ENCODE measurements at regions not wholly inside any gene's neighbourhood (a gene's known extent, or its start where the extent isn't known, plus 50 kb on each side); places are given as distances from the start of the nearest gene placed in this dataset.
"Not testable (repeated sequence)": the region's sequence is repeated elsewhere in the genome, so short reads cannot be mapped to it uniquely, and the experiment has no call there.

GRCh38 chr2:55768991-55769390, 75.3 kb upstream of the PNPT1 start:
- FAIRE-seq, result no peak

- FAIRE-seq, result no peak
Observed at GRCh38 chr2:55766947-55767346, 73.3 kb upstream of the PNPT1 start.

- FAIRE-seq, result not testable (repeated sequence)
Observed at GRCh38 chr2:55765708-55766107, 72.1 kb upstream of the PNPT1 start.

- FAIRE-seq, result no peak
Observed at GRCh38 chr2:55763721-55764120, 70.1 kb upstream of the PNPT1 start.

GRCh38 chr2:55761526-55761925, 67.9 kb upstream of the PNPT1 start:
- FAIRE-seq, result no peak

GRCh38 chr2:55761024-55761423, 67.4 kb upstream of the PNPT1 start:
- FAIRE-seq, result no peak

GRCh38 chr2:55760125-55760524, 66.5 kb upstream of the PNPT1 start:
- FAIRE-seq, result no peak

GRCh38 chr2:55759271-55759921, 65.8 kb upstream of the PNPT1 start:
- no peak for FAIRE-seq

- no peak for FAIRE-seq
Observed at GRCh38 chr2:55751966-55752365, 58.3 kb upstream of the PNPT1 start.

- no peak for FAIRE-seq
Observed at GRCh38 chr2:55743583-55743982, 49.9 kb upstream of the PNPT1 start.
